Uterus (tissue), 2 donors: ENCODE measurements at regions not wholly inside any gene's neighbourhood (a gene's known extent, or its start where the extent isn't known, plus 50 kb on each side); places are given as distances from the start of the nearest gene placed in this dataset.

Source experiments
- POLR2A ChIP-seq, 2 donors: fragments of 450-650 bp; IDR thresholded peaks; one replicate each; pipeline ENCODE4 v1.6.1; 2016; ENCODE audit warnings: antibody characterized with exemption in 2 of 2, mild to moderate bottlenecking in 1 of 2, moderate library complexity in 1 of 2
- TF ChIP-seq, protein P1 (sequence below), 4 experiments: fragments of 200-600 bp in 2 of 4; fragments of 450-650 bp in 2 of 4; sonication (generic) in 2 of 4; IDR thresholded peaks; one replicate each; pipeline ENCODE4 v1.5.1; 2016 to 2019; ENCODE audit warnings: antibody characterized with exemption in 4 of 4, mild to moderate bottlenecking in 2 of 4, moderate library complexity in 1 of 4

DNA sequence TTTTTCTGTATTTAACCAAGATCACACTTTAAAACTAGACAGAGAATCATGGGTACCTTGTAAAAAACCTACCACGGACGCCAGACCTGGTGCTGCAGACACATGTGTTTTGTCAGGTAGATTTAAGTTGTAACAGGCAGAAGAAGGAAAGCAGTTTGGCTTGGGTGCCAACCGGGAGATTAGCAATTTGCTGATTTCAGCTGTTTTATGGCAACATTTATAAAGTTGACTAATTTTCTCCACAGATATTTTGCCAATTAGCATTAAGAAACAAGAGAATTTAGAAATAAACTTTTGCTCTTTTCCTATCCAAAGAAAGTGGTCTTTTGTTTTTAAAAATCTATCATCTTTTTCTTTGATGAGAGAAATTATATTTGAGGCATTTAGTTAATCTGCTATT lies 76.3 kb upstream of the STOX2 start:
- TF ChIP-seq, protein P1, sequence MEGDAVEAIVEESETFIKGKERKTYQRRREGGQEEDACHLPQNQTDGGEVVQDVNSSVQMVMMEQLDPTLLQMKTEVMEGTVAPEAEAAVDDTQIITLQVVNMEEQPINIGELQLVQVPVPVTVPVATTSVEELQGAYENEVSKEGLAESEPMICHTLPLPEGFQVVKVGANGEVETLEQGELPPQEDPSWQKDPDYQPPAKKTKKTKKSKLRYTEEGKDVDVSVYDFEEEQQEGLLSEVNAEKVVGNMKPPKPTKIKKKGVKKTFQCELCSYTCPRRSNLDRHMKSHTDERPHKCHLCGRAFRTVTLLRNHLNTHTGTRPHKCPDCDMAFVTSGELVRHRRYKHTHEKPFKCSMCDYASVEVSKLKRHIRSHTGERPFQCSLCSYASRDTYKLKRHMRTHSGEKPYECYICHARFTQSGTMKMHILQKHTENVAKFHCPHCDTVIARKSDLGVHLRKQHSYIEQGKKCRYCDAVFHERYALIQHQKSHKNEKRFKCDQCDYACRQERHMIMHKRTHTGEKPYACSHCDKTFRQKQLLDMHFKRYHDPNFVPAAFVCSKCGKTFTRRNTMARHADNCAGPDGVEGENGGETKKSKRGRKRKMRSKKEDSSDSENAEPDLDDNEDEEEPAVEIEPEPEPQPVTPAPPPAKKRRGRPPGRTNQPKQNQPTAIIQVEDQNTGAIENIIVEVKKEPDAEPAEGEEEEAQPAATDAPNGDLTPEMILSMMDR (IDR thresholded peaks at IDR 0.05), result no peak
- no peak for TF ChIP-seq POLR2A (IDR thresholded peaks at IDR 0.05)
